Smooth muscle cell (in vitro differentiated cells): ENCODE measurements at regions not wholly inside any gene's neighbourhood (a gene's known extent, or its start where the extent isn't known, plus 50 kb on each side); places are given as distances from the start of the nearest gene placed in this dataset.

ENCODE experiments used
- DNase-seq: peaks from one replicate; lab custom pipeline; 2025; ENCODE audit not compliant: unreplicated experiment; lab: John Stamatoyannopoulos, UW
- H2AFZ ChIP-seq: fragments of 200-600 bp; sonication (generic); 2 replicates; pipeline ENCODE4 v1.6.0; 2016; ENCODE audit warnings: antibody characterized with exemption, low read depth, mild to moderate bottlenecking
- H3F3A ChIP-seq: fragments of 200-600 bp; sonication (generic); 2 replicates; pipeline ENCODE4 v1.6.0; 2017; ENCODE audit warnings: antibody characterized with exemption, low read depth
- H3K27ac ChIP-seq: fragments of 200-600 bp; sonication (generic); 2 replicates; pipeline ENCODE4 v1.5.1; 2016; ENCODE audit warnings: low read depth, mild to moderate bottlenecking
- H3K27me3 ChIP-seq: fragments of 200-600 bp; sonication (generic); 2 replicates; pipeline ENCODE4 v1.6.1; 2016; ENCODE audit warnings: low read depth, mild to moderate bottlenecking
- H3K36me3 ChIP-seq: fragments of 200-600 bp; sonication (generic); 2 replicates; pipeline ENCODE4 v1.5.1; 2016; ENCODE audit warnings: low read depth
- H3K4me1 ChIP-seq: fragments of 200-600 bp; sonication (generic); 2 replicates; pipeline ENCODE4 v1.5.1; 2016; ENCODE audit warnings: low read depth
- H3K4me2 ChIP-seq: fragments of 200-600 bp; sonication (generic); 2 replicates; pipeline ENCODE4 v1.6.0; 2016; ENCODE audit warnings: mild to moderate bottlenecking
- H3K4me3 ChIP-seq: fragments of 200-600 bp; sonication (generic); 2 replicates; pipeline ENCODE4 v1.5.1; 2016; ENCODE audit warnings: mild to moderate bottlenecking
- H3K79me2 ChIP-seq: fragments of 200-600 bp; sonication (generic); 2 replicates; pipeline ENCODE4 v1.6.0; 2016; ENCODE audit warnings: low read depth, mild to moderate bottlenecking
- H3K9ac ChIP-seq: fragments of 200-600 bp; sonication (generic); 2 replicates; pipeline ENCODE4 v1.6.0; 2016; ENCODE audit warnings: low read depth
- H3K9me3 ChIP-seq: fragments of 200-600 bp; sonication (generic); replicated peaks from 2 replicates; pipeline ENCODE4 v1.5.1; 2016; ENCODE audit warnings: low read depth
- H4K20me1 ChIP-seq: fragments of 200-600 bp; sonication (generic); 2 replicates; pipeline ENCODE4 v1.6.0; 2016; ENCODE audit warnings: low read depth
- CTCF ChIP-seq: fragments of 200-600 bp; sonication (generic); IDR thresholded peaks from 2 replicates; pipeline ENCODE4 v1.5.1; 2017; ENCODE audit warnings: borderline replicate concordance, mild to moderate bottlenecking, antibody characterized with exemption; ENCODE audit not compliant: insufficient read depth, poor library complexity, severe bottlenecking
- WGBS: methylation state at CpG from one replicate; pipeline ENCODE4 v1.1.7; 2016; ENCODE audit warnings: low lambda C conversion rate; 5-methylcytosine and 5-hydroxymethylcytosine counted together

- Histone ChIP-seq H3K27me3 (no peaks in the 10 kb centered on the region), H3K4me3 (no peak overlapping the region), H3F3A (no peaks in the 10 kb centered on the region), H3K27ac (no peak overlapping the region), H4K20me1 (no peaks in the 10 kb centered on the region), H2AFZ (no peak overlapping the region), H3K4me1 (no peaks in the 10 kb centered on the region), H3K9ac (no peak overlapping the region), H3K79me2 (no peaks in the 10 kb centered on the region), H3K36me3 (no peaks in the 10 kb centered on the region), H3K4me2 (no peak overlapping the region), H3K9me3 (no peaks in the 10 kb centered on the region)
- WGBS = 93% methylated on average over 2 of the region's 2 CpGs
- no peak for DNase-seq
- no peak for TF ChIP-seq CTCF
Observed at GRCh38 chr10:85177767-85178166, 849.4 kb downstream of the CCSER2 start.

- H3K79me2 ChIP-seq = no peaks in the 10 kb centered on the region
- DNase-seq = no peak
- H3K9me3 ChIP-seq = no peaks in the 10 kb centered on the region
Observed at GRCh38 chr10:85187047-85187446, 858.7 kb downstream of the CCSER2 start.

GRCh38 chr10:85188770-85189484 lies 860.5 kb downstream of the CCSER2 start:
- Histone ChIP-seq H3K27ac (no peak overlapping the region), H3K79me2 (no peaks in the 10 kb centered on the region), H4K20me1 (no peaks in the 10 kb centered on the region), H3K9ac (no peak overlapping the region), H3K27me3 (no peaks in the 10 kb centered on the region), H3K9me3 (no peaks in the 10 kb centered on the region), H3F3A (no peaks in the 10 kb centered on the region), H3K36me3 (no peaks in the 10 kb centered on the region), H2AFZ (no peak overlapping the region), H3K4me2 (no peak overlapping the region), H3K4me3 (no peak overlapping the region), H3K4me1 (no peaks in the 10 kb centered on the region)
- no peak for DNase-seq
- TF ChIP-seq CTCF = no peak
- 72% methylated on average over 3 of the region's 3 CpGs for WGBS

More at GRCh38 chr10:85187047-85187446, 858.7 kb downstream of the CCSER2 start:
- H3K27ac ChIP-seq = no peak overlapping the region
- no peak overlapping the region for H2AFZ ChIP-seq
- no peaks in the 10 kb centered on the region for H3K4me1 ChIP-seq
- no peak for TF ChIP-seq CTCF
- no peak overlapping the region for H3K4me2 ChIP-seq
- H3K36me3 ChIP-seq = no peaks in the 10 kb centered on the region
- H3K27me3 ChIP-seq = no peaks in the 10 kb centered on the region
- H3K9ac ChIP-seq = no peak overlapping the region
- 84% methylated on average over 2 of the region's 2 CpGs for WGBS
- no peaks in the 10 kb centered on the region for H4K20me1 ChIP-seq
- H3F3A ChIP-seq = no peaks in the 10 kb centered on the region
- H3K4me3 ChIP-seq = no peak overlapping the region

- TF ChIP-seq CTCF = no peak
- Histone ChIP-seq H3K9ac (no peak overlapping the region), H3K4me2 (no peak overlapping the region), H3K9me3 (no peaks in the 10 kb centered on the region), H4K20me1 (no peaks in the 10 kb centered on the region), H2AFZ (no peak overlapping the region), H3K27me3 (peaks cover 34% of the 10 kb centered on the region), H3K4me1 (no peaks in the 10 kb centered on the region), H3K36me3 (no peaks in the 10 kb centered on the region), H3K79me2 (no peaks in the 10 kb centered on the region), H3K27ac (no peak overlapping the region), H3K4me3 (no peak overlapping the region), H3F3A (no peaks in the 10 kb centered on the region)
- WGBS = 74% methylated on average over 3 of the region's 3 CpGs
- DNase-seq = no peak
Observed at GRCh38 chr10:85193796-85194195, 865.4 kb downstream of the CCSER2 start.
